Stimulated activated naive CD8-positive, alpha-beta T cell treated with anti-CD3 and anti-CD28 coated beads, Interleukin-15, Interleukin-2, amounts not matched to agents 100 ng/mL and 50 ng/mL, for 24 hours (primary cell): ENCODE measurements at regions not wholly inside any gene's neighbourhood (a gene's known extent, or its start where the extent isn't known, plus 50 kb on each side); places are given as distances from the start of the nearest gene placed in this dataset.
"Not testable (repeated sequence)": the region's sequence is repeated elsewhere in the genome, so short reads cannot be mapped to it uniquely, and the experiment has no call there.

Experiments
- H3K27ac Mint-ChIP-seq: one replicate; pipeline ENCODE4 v1.8.0; 2021; ENCODE audit warnings: mild to moderate bottlenecking, mixed read lengths
- H3K27me3 Mint-ChIP-seq: one replicate; pipeline ENCODE4 v1.8.0; 2021; ENCODE audit warnings: mixed read lengths
- H3K36me3 Mint-ChIP-seq: one replicate; pipeline ENCODE4 v1.8.0; 2021; ENCODE audit warnings: low read depth, mixed read lengths
- H3K4me1 Mint-ChIP-seq: one replicate; pipeline ENCODE4 v1.8.0; 2021; ENCODE audit warnings: low read depth, mixed read lengths
- H3K4me3 Mint-ChIP-seq: one replicate; pipeline ENCODE4 v1.8.0; 2021; ENCODE audit warnings: mild to moderate bottlenecking, mixed read lengths
- H3K9me3 Mint-ChIP-seq: one replicate; pipeline ENCODE4 v1.8.0; 2021; ENCODE audit warnings: mixed read lengths

GRCh38 chr10:45056806-45057205, 56.1 kb downstream of the ZNF22 start:
- H3K27ac Mint-ChIP-seq, H3K27me3 Mint-ChIP-seq, H3K4me3 Mint-ChIP-seq: not testable (repeated sequence)

GRCh38 chr10:45058580-45058979, 57.9 kb downstream of the ZNF22 start:
- Mint-ChIP-seq H3K4me3 (no peak overlapping the region), H3K36me3 (no peaks in the 10 kb centered on the region), H3K4me1 (no peaks in the 10 kb centered on the region), H3K27me3 (peaks cover under 1% of the 10 kb centered on the region), H3K27ac (no peak overlapping the region), H3K9me3 (no peaks in the 10 kb centered on the region)

More at GRCh38 chr10:45056806-45057205, 56.1 kb downstream of the ZNF22 start:
- not testable (repeated sequence) for H3K9me3 Mint-ChIP-seq, H3K36me3 Mint-ChIP-seq, H3K4me1 Mint-ChIP-seq

- Mint-ChIP-seq H3K36me3 (no peaks in the 10 kb centered on the region), H3K27me3 (no peaks in the 10 kb centered on the region), H3K27ac (no peak overlapping the region), H3K9me3 (no peaks in the 10 kb centered on the region), H3K4me3 (no peak overlapping the region), H3K4me1 (no peaks in the 10 kb centered on the region)
Measured at GRCh38 chr10:45058992-45059561, 58.4 kb downstream of the ZNF22 start.

GRCh38 chr10:45059632-45060031, 58.9 kb downstream of the ZNF22 start:
- Mint-ChIP-seq H3K9me3 (no peaks in the 10 kb centered on the region), H3K27ac (no peak overlapping the region), H3K4me1 (no peaks in the 10 kb centered on the region)

GRCh38 chr10:45061982-45062381, 61.3 kb downstream of the ZNF22 start:
- no peaks in the 10 kb centered on the region for H3K36me3 Mint-ChIP-seq
- no peak overlapping the region for H3K4me3 Mint-ChIP-seq
- no peaks in the 10 kb centered on the region for H3K4me1 Mint-ChIP-seq
- no peaks in the 10 kb centered on the region for H3K9me3 Mint-ChIP-seq
- no peak overlapping the region for H3K27ac Mint-ChIP-seq
- H3K27me3 Mint-ChIP-seq, result peaks cover 5% of the 10 kb centered on the region

More at GRCh38 chr10:45059632-45060031, 58.9 kb downstream of the ZNF22 start:
- H3K27me3 Mint-ChIP-seq, result peaks cover 2% of the 10 kb centered on the region
- H3K36me3 Mint-ChIP-seq, result no peaks in the 10 kb centered on the region
- H3K4me3 Mint-ChIP-seq, result no peak overlapping the region

- no peaks in the 10 kb centered on the region for H3K36me3 Mint-ChIP-seq
- H3K9me3 Mint-ChIP-seq, result no peaks in the 10 kb centered on the region
- no peak overlapping the region for H3K4me3 Mint-ChIP-seq
- H3K27ac Mint-ChIP-seq, result no peak overlapping the region
- H3K27me3 Mint-ChIP-seq, result peaks cover 5% of the 10 kb centered on the region
- no peaks in the 10 kb centered on the region for H3K4me1 Mint-ChIP-seq
Measured at GRCh38 chr10:45063591-45064231, 63.0 kb downstream of the ZNF22 start.

- Mint-ChIP-seq H3K4me3 (no peak overlapping the region), H3K27ac (no peak overlapping the region), H3K36me3 (no peaks in the 10 kb centered on the region), H3K27me3 (peaks cover 5% of the 10 kb centered on the region), H3K9me3 (no peaks in the 10 kb centered on the region), H3K4me1 (no peaks in the 10 kb centered on the region)
Measured at GRCh38 chr10:45064998-45065397, 64.3 kb downstream of the ZNF22 start.

- Mint-ChIP-seq H3K4me3 (no peak overlapping the region), H3K9me3 (peaks cover 11% of the 10 kb centered on the region), H3K4me1 (no peaks in the 10 kb centered on the region), H3K36me3 (no peaks in the 10 kb centered on the region), H3K27ac (no peak overlapping the region), H3K27me3 (no peaks in the 10 kb centered on the region)
Measured at GRCh38 chr10:45071043-45071813, 70.5 kb downstream of the ZNF22 start.

GRCh38 chr10:45075216-45075615, 74.5 kb downstream of the ZNF22 start:
- Mint-ChIP-seq H3K27me3 (peaks cover 4% of the 10 kb centered on the region), H3K36me3 (no peaks in the 10 kb centered on the region), H3K4me3 (no peak overlapping the region), H3K9me3 (peaks cover 11% of the 10 kb centered on the region), H3K27ac (no peak overlapping the region), H3K4me1 (peaks cover 5% of the 10 kb centered on the region)

- Mint-ChIP-seq H3K4me1 (peaks cover 5% of the 10 kb centered on the region), H3K36me3 (no peaks in the 10 kb centered on the region), H3K27ac (no peak overlapping the region), H3K4me3 (no peak overlapping the region), H3K9me3 (peaks cover 9% of the 10 kb centered on the region), H3K27me3 (peaks cover 7% of the 10 kb centered on the region)
Measured at GRCh38 chr10:45075826-45076380, 75.2 kb downstream of the ZNF22 start.

GRCh38 chr10:45076891-45077290, 76.2 kb downstream of the ZNF22 start:
- no peak overlapping the region for H3K4me3 Mint-ChIP-seq
- peaks cover 9% of the 10 kb centered on the region for H3K27me3 Mint-ChIP-seq
- H3K9me3 Mint-ChIP-seq, result peaks cover 3% of the 10 kb centered on the region
- no peaks in the 10 kb centered on the region for H3K36me3 Mint-ChIP-seq
- no peak overlapping the region for H3K27ac Mint-ChIP-seq
- H3K4me1 Mint-ChIP-seq, result peaks cover 6% of the 10 kb centered on the region

- peaks cover 7% of the 10 kb centered on the region for H3K9me3 Mint-ChIP-seq
- no peak overlapping the region for H3K27ac Mint-ChIP-seq
- peaks cover 9% of the 10 kb centered on the region for H3K27me3 Mint-ChIP-seq
- no peak overlapping the region for H3K4me3 Mint-ChIP-seq
- no peaks in the 10 kb centered on the region for H3K36me3 Mint-ChIP-seq
- peaks cover 9% of the 10 kb centered on the region for H3K4me1 Mint-ChIP-seq
Measured at GRCh38 chr10:45080331-45080730, 79.6 kb downstream of the ZNF22 start.

GRCh38 chr10:45082176-45082575, 81.5 kb downstream of the ZNF22 start:
- peaks cover 17% of the 10 kb centered on the region for H3K9me3 Mint-ChIP-seq
- H3K36me3 Mint-ChIP-seq, result no peaks in the 10 kb centered on the region
- H3K4me3 Mint-ChIP-seq, result no peak overlapping the region
- peaks cover 9% of the 10 kb centered on the region for H3K27me3 Mint-ChIP-seq
- H3K4me1 Mint-ChIP-seq, result peaks cover 4% of the 10 kb centered on the region
- no peak overlapping the region for H3K27ac Mint-ChIP-seq

- no peak overlapping the region for H3K27ac Mint-ChIP-seq
- peaks cover 10% of the 10 kb centered on the region for H3K27me3 Mint-ChIP-seq
- H3K4me3 Mint-ChIP-seq, result no peak overlapping the region
- H3K4me1 Mint-ChIP-seq, result no peaks in the 10 kb centered on the region
- H3K9me3 Mint-ChIP-seq, result no peaks in the 10 kb centered on the region
- H3K36me3 Mint-ChIP-seq, result no peaks in the 10 kb centered on the region
Measured at GRCh38 chr10:45091968-45092367, 91.2 kb downstream of the ZNF22 start.

- Mint-ChIP-seq H3K4me3 (no peak overlapping the region), H3K36me3 (no peaks in the 10 kb centered on the region), H3K9me3 (no peaks in the 10 kb centered on the region), H3K4me1 (no peaks in the 10 kb centered on the region), H3K27me3 (peaks cover 18% of the 10 kb centered on the region), H3K27ac (no peak overlapping the region)
Measured at GRCh38 chr10:45093945-45094344, 93.2 kb downstream of the ZNF22 start.
